ENCODE measurements at regions not wholly inside any gene's neighbourhood (a gene's known extent, or its start where the extent isn't known, plus 50 kb on each side); places are given as distances from the start of the nearest gene placed in this dataset.

GRCh38 chr2:74768401-74768914 lies 65.5 kb upstream of the HK2 start:
- ATAC-seq (no peak), DNase-seq (no peak)
- no peaks in the 10 kb centered on the region for H3K9me3 ChIP-seq
- no peaks in the 10 kb centered on the region for H3K27me3 ChIP-seq
- TF ChIP-seq POLR2A (IDR thresholded peaks at IDR 0.05) (no peak), CTCF (IDR thresholded peaks at IDR 0.05 in 4 of 5, conservative IDR thresholded peaks at IDR 0.05 in 1 of 5) (no peak)
- H3K4me1 ChIP-seq: no peaks in the 10 kb centered on the region
- in situ Hi-C loops (cut with MboI; ENCODE audit: low sequenced_read_pairs in 4 of 4): no loop called here
- intact Hi-C loops (cut with DNase I; ENCODE audit: low total_unique reads): no loop called here
- no peaks in the 10 kb centered on the region for H3K36me3 ChIP-seq
- no peak overlapping the region for H3K4me3 ChIP-seq
- H3K27ac ChIP-seq: no peak overlapping the region

GRCh38 chr2:74772046-74772445 lies 61.9 kb upstream of the HK2 start:
- in situ Hi-C loops (cut with MboI; ENCODE audit: low sequenced_read_pairs in 4 of 4) (no loop called here), intact Hi-C loops (cut with DNase I; ENCODE audit: low total_unique reads) (no loop called here)
- no peak overlapping the region for H3K4me3 ChIP-seq
- H3K27me3 ChIP-seq: no peaks in the 10 kb centered on the region
- H3K9me3 ChIP-seq: no peaks in the 10 kb centered on the region
- ATAC-seq: no peak
- no peaks in the 10 kb centered on the region for H3K36me3 ChIP-seq
- TF ChIP-seq CTCF (IDR thresholded peaks at IDR 0.05 in 4 of 5, conservative IDR thresholded peaks at IDR 0.05 in 1 of 5): no peak
- TF ChIP-seq POLR2A (IDR thresholded peaks at IDR 0.05): no peak
- H3K27ac ChIP-seq: no peak overlapping the region
- DNase-seq: no peak
- H3K4me1 ChIP-seq: no peaks in the 10 kb centered on the region

GRCh38 chr2:74777161-74777900 lies 56.6 kb upstream of the HK2 start:
- Histone ChIP-seq H3K4me1 (no peaks in the 10 kb centered on the region), H3K4me3 (no peak overlapping the region), H3K27ac (no peak overlapping the region), H3K9me3 (no peaks in the 10 kb centered on the region), H3K36me3 (no peaks in the 10 kb centered on the region), H3K27me3 (no peaks in the 10 kb centered on the region)
- in situ Hi-C loops (cut with MboI; ENCODE audit: low sequenced_read_pairs in 4 of 4): no loop called here
- DNase-seq: no peak
- TF ChIP-seq POLR2A (IDR thresholded peaks at IDR 0.05): no peak
- no peak for TF ChIP-seq CTCF (IDR thresholded peaks at IDR 0.05 in 4 of 5, conservative IDR thresholded peaks at IDR 0.05 in 1 of 5)
- intact Hi-C loops (cut with DNase I; ENCODE audit: low total_unique reads): no loop called here
- ATAC-seq: no peak

DNA sequence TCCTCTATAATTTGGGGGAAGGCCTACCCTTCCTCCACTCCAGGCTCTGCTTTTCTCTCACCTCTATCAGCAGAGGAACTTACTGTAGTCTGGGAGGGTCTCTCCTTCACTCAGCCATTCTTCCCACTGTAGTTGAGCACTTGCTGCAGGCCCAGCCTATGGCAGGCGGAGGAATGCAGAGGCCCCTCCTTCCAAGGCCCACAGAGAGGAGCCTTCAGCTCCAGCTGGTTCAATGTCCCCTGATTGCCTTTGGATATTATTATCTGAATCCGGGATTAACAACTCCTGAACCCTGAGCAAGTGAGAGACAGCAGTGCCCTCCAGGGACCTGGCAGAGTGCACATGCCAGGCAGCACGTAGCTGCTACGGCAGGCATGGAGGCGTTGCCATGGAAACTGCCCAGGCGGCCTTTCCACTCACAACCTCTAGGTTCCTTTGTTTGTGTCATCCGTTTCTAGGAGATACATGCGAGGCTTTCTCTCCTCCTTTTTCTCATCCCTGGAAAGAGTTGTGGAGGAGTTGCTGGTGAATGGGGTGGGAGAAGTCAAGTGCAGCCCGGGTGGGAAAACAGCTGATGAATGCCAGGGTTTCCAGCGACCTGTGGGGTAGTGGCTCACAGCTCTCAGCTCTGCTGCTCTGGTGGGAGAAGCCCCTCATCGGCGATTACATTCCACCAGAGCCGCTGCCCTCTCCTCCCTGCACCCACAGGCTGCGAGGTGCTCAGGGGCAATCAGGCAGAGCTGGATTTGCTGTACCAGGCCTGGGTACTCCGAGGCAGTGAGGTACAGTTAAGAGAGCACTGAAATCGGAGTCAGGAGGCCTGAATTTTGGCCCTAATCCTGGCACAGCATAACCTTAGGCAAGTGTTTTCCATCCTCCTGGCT lies 55.3 kb upstream of the HK2 start:
- in situ Hi-C loops (cut with MboI; ENCODE audit: low sequenced_read_pairs in 4 of 4) (no loop called here), intact Hi-C loops (cut with DNase I; ENCODE audit: low total_unique reads) (no loop called here)
- Histone ChIP-seq H3K9me3 (no peaks in the 10 kb centered on the region), H3K27ac (no peak overlapping the region), H3K4me3 (no peak overlapping the region), H3K27me3 (no peaks in the 10 kb centered on the region), H3K4me1 (no peaks in the 10 kb centered on the region), H3K36me3 (no peaks in the 10 kb centered on the region)
- TF ChIP-seq POLR2A (IDR thresholded peaks at IDR 0.05): no peak
- ATAC-seq (no peak), DNase-seq (no peak)

GRCh38 chr2:74779265-74779558 lies 54.7 kb upstream of the HK2 start:
- H3K27me3 ChIP-seq: no peaks in the 10 kb centered on the region
- TF ChIP-seq POLR2A (IDR thresholded peaks at IDR 0.05): no peak
- no peak for TF ChIP-seq CTCF (IDR thresholded peaks at IDR 0.05 in 4 of 5, conservative IDR thresholded peaks at IDR 0.05 in 1 of 5)

More at GRCh38 chr2:74779265-74779558, 54.7 kb upstream of the HK2 start:
- intact Hi-C loops (cut with DNase I; ENCODE audit: low total_unique reads): no loop called here
- H3K36me3 ChIP-seq: no peaks in the 10 kb centered on the region
- in situ Hi-C loops (cut with MboI; ENCODE audit: low sequenced_read_pairs in 4 of 4): no loop called here
- no peaks in the 10 kb centered on the region for H3K4me1 ChIP-seq
- ATAC-seq: no peak
- no peaks in the 10 kb centered on the region for H3K9me3 ChIP-seq
- H3K4me3 ChIP-seq: no peak overlapping the region
- H3K27ac ChIP-seq: no peak overlapping the region
- no peak for DNase-seq

Data from gastrocnemius medialis (tissue), 4 donors.